H9 (cell line): ENCODE measurements at regions not wholly inside any gene's neighbourhood (a gene's known extent, or its start where the extent isn't known, plus 50 kb on each side); places are given as distances from the start of the nearest gene placed in this dataset.

ENCODE experiments used
- DNase-seq: peaks from one replicate; pipeline ENCODE4 v3.0.0-alpha.2; 2017
- H2AFZ ChIP-seq: one replicate; pipeline ENCODE4 v1.6.1; 2013; ENCODE audit warnings: mild to moderate bottlenecking, low read length, control low read depth, moderate library complexity
- H2AK5ac ChIP-seq: 2 replicates; pipeline ENCODE4 v1.6.1; 2013; ENCODE audit warnings: low read length, control low read depth, mixed read lengths; ENCODE audit not compliant: insufficient read length
- H2BK120ac ChIP-seq: one replicate; pipeline ENCODE4 v1.6.1; 2013; ENCODE audit warnings: low read depth, mild to moderate bottlenecking, low read length, control low read depth, inconsistent platforms; ENCODE audit not compliant: poor library complexity, severe bottlenecking
- H2BK12ac ChIP-seq: 2 replicates; pipeline ENCODE4 v1.6.1; 2013; ENCODE audit warnings: low read length, control low read depth, mixed read lengths, low read depth; ENCODE audit not compliant: insufficient read length
- H2BK15ac ChIP-seq: 2 replicates; pipeline ENCODE4 v1.6.1; 2013; ENCODE audit warnings: low read depth, low read length, control low read depth
- H2BK20ac ChIP-seq: one replicate; pipeline ENCODE4 v1.6.1; 2013; ENCODE audit warnings: low read depth, mild to moderate bottlenecking, low read length, control low read depth, inconsistent platforms; ENCODE audit not compliant: poor library complexity, severe bottlenecking
- H2BK5ac ChIP-seq: 2 replicates; pipeline ENCODE4 v1.6.1; 2013; ENCODE audit warnings: low read length, control low read depth, mixed read lengths; ENCODE audit not compliant: insufficient read length
- H3K14ac ChIP-seq: 2 replicates; pipeline ENCODE4 v1.6.1; 2013; ENCODE audit warnings: low read length, control low read depth; ENCODE audit not compliant: insufficient read depth
- H3K18ac ChIP-seq: 2 replicates; pipeline ENCODE4 v1.6.1; 2013; ENCODE audit warnings: low read depth, mild to moderate bottlenecking, mixed read lengths, low read length, control low read depth; ENCODE audit not compliant: insufficient read length
- H3K23ac ChIP-seq: 2 replicates; pipeline ENCODE4 v1.6.1; 2013; ENCODE audit warnings: low read length, control low read depth, mixed read lengths, low read depth; ENCODE audit not compliant: insufficient read length
- H3K23me2 ChIP-seq: 2 replicates; pipeline ENCODE4 v1.6.1; 2013; ENCODE audit warnings: low read depth, mild to moderate bottlenecking, mixed read lengths, low read length, control low read depth; ENCODE audit not compliant: insufficient read length, poor library complexity, severe bottlenecking
- H3K27ac ChIP-seq: 2 replicates; pipeline ENCODE4 v1.5.1; 2013; ENCODE audit warnings: low read length, control low read depth, mixed read lengths, low read depth; ENCODE audit not compliant: insufficient read length
- H3K27me3 ChIP-seq: 2 replicates; pipeline ENCODE4 v1.6.1; 2013; ENCODE audit warnings: low read length, control low read depth, inconsistent platforms; ENCODE audit not compliant: insufficient read depth
- H3K4ac ChIP-seq: 2 replicates; pipeline ENCODE4 v1.6.1; 2013; ENCODE audit warnings: low read depth, mild to moderate bottlenecking, control low read depth, inconsistent platforms, low read length, moderate library complexity
- H3K4me1 ChIP-seq: 2 replicates; pipeline ENCODE4 v1.6.1; 2013; ENCODE audit warnings: low read length, control low read depth, inconsistent platforms; ENCODE audit not compliant: insufficient read depth
- H3K4me2 ChIP-seq: 2 replicates; pipeline ENCODE4 v1.6.1; 2013; ENCODE audit warnings: low read length, control low read depth, mixed read lengths; ENCODE audit not compliant: insufficient read length, insufficient read depth
- H3K56ac ChIP-seq: 2 replicates; pipeline ENCODE4 v1.6.1; 2013; ENCODE audit warnings: low read depth, mild to moderate bottlenecking, mixed read lengths, low read length, control low read depth; ENCODE audit not compliant: insufficient read length
- H3K79me1 ChIP-seq: 2 replicates; pipeline ENCODE4 v1.6.1; 2013; ENCODE audit warnings: low read depth, mild to moderate bottlenecking, moderate library complexity, low read length, control low read depth, inconsistent platforms; ENCODE audit not compliant: insufficient read depth, poor library complexity, severe bottlenecking
- H3K79me2 ChIP-seq: 2 replicates; pipeline ENCODE4 v1.6.1; 2013; ENCODE audit warnings: low read length, control low read depth, inconsistent platforms; ENCODE audit not compliant: insufficient read depth
- H3K9ac ChIP-seq: 2 replicates; pipeline ENCODE4 v1.6.1; 2013; ENCODE audit warnings: low read length, control low read depth, mixed read lengths; ENCODE audit not compliant: insufficient read length; ENCODE audit errors: extremely low read depth
- H3K9me3 ChIP-seq: one replicate; pipeline ENCODE4 v1.6.1; 2013; ENCODE audit warnings: low read depth, low read length, inconsistent platforms; ENCODE audit not compliant: control insufficient read depth
- H3T11ph ChIP-seq: one replicate; pipeline ENCODE4 v1.6.1; 2013; ENCODE audit warnings: mild to moderate bottlenecking, low read length, control low read depth, inconsistent platforms
- H4K20me1 ChIP-seq: one replicate; pipeline ENCODE4 v1.6.1; 2013; ENCODE audit not compliant: control insufficient read depth, insufficient read length, insufficient read depth
- H4K5ac ChIP-seq: 2 replicates; pipeline ENCODE4 v1.6.1; 2013; ENCODE audit warnings: low read depth, mild to moderate bottlenecking, mixed read lengths, low read length, control low read depth; ENCODE audit not compliant: insufficient read length
- H4K8ac ChIP-seq: replicated peaks from 2 replicates; pipeline ENCODE4 v1.6.1; 2013; ENCODE audit warnings: low read length, control low read depth, mixed read lengths, low read depth; ENCODE audit not compliant: insufficient read length
- H4K91ac ChIP-seq: 2 replicates; pipeline ENCODE4 v1.6.1; 2013; ENCODE audit warnings: low read depth, mild to moderate bottlenecking, moderate library complexity, mixed read lengths, low read length, control low read depth; ENCODE audit not compliant: insufficient read length
- H3K27ac Mint-ChIP-seq, 3 experiments: 2 replicates in 2 of 3; 3 replicates in 1 of 3; pipeline ENCODE4 v1.8.0; 2020 to 2021; ENCODE audit warnings: mixed read lengths in 3 of 3, mild to moderate bottlenecking in 1 of 3, moderate library complexity in 1 of 3
- H3K27me3 Mint-ChIP-seq: 2 replicates; pipeline ENCODE4 v1.8.0; 2021; ENCODE audit warnings: low read depth, mild to moderate bottlenecking, moderate library complexity, mixed read lengths
- H3K36me3 Mint-ChIP-seq, 3 experiments: 2 replicates in 2 of 3; 3 replicates in 1 of 3; pipeline ENCODE4 v1.8.0; 2020 to 2021; ENCODE audit warnings: low read depth in 3 of 3, mixed read lengths in 3 of 3; ENCODE audit not compliant: insufficient read depth in 1 of 3
- H3K4me1 Mint-ChIP-seq, 2 experiments: 2 replicates each; pipeline ENCODE4 v1.8.0; 2020; ENCODE audit warnings: mixed read lengths in 2 of 2
- H3K4me3 Mint-ChIP-seq, 2 experiments: 2 replicates in 1 of 2; 3 replicates in 1 of 2; pipeline ENCODE4 v1.8.0; 2020 to 2021; ENCODE audit warnings: mild to moderate bottlenecking in 2 of 2, mixed read lengths in 2 of 2, moderate library complexity in 1 of 2
- H3K9me3 Mint-ChIP-seq, 2 experiments: 2 replicates in 1 of 2; 3 replicates in 1 of 2; pipeline ENCODE4 v1.8.0; 2020; ENCODE audit warnings: mild to moderate bottlenecking in 2 of 2, mixed read lengths in 2 of 2, moderate library complexity in 1 of 2
- CTCF ChIP-seq: fragments of 200-600 bp; sonication (generic); conservative IDR thresholded peaks from 3 replicates; pipeline ENCODE4 v1.8.0; 2021; ENCODE audit warnings: antibody characterized with exemption, mild to moderate bottlenecking
- WGBS: extraction: QIAGEN DNeasy Blood & Tissue Kit; methylation state at CpG from one replicate; pipeline ENCODE4 v1.1.7; 2013; ENCODE audit warnings: missing lambda C conversion rate, low lambda C conversion rate, mixed read lengths; ENCODE audit not compliant: insufficient read length; ENCODE audit errors: extremely low coverage; 5-methylcytosine and 5-hydroxymethylcytosine counted together

- no peak overlapping the region for H4K91ac ChIP-seq
- no peak overlapping the region for H3K4me2 ChIP-seq
- no peaks in the 10 kb centered on the region for H3K79me1 ChIP-seq
- H3K4me1 ChIP-seq: no peaks in the 10 kb centered on the region
- H3K56ac ChIP-seq: no peak overlapping the region
- no peak overlapping the region for H2AFZ ChIP-seq
- H3K14ac ChIP-seq: no peak overlapping the region; the same call in 1 of the 2 replicates
- H3K27me3 Mint-ChIP-seq: no peaks in the 10 kb centered on the region; the same call in 1 of the 2 replicates
- H2BK12ac ChIP-seq: no peak overlapping the region
- H4K8ac ChIP-seq: no peak overlapping the region
- H4K5ac ChIP-seq: no peak overlapping the region
- H3K23ac ChIP-seq: no peak overlapping the region
- no peak overlapping the region for H2BK20ac ChIP-seq
- peaks cover 4 to 43% of the 10 kb centered on the region in 2 experiments; a peak in 4 of 5 replicates for H3K9me3 Mint-ChIP-seq
- no peaks in the 10 kb centered on the region; a peak in 2 of 7 replicates for H3K36me3 Mint-ChIP-seq
- WGBS: no CpG with 5 or more reads among the region's 4 CpGs
- no peak overlapping the region; the same call in 1 of the 2 replicates for H2BK15ac ChIP-seq
- no peak overlapping the region for H2BK5ac ChIP-seq
- no peak overlapping the region for H3T11ph ChIP-seq
- H3K4ac ChIP-seq: no peak overlapping the region
- no peak for DNase-seq
- H3K23me2 ChIP-seq: no peaks in the 10 kb centered on the region
- H3K4me3 Mint-ChIP-seq: no peak overlapping the region
- no peak overlapping the region for H3K9ac ChIP-seq
- no peaks in the 10 kb centered on the region for H3K79me2 ChIP-seq
- H3K9me3 ChIP-seq: no peaks in the 10 kb centered on the region
- peaks cover 11 to 12% of the 10 kb centered on the region in 2 experiments for H3K4me1 Mint-ChIP-seq
- H2BK120ac ChIP-seq: no peak overlapping the region
- H3K27me3 ChIP-seq: no peaks in the 10 kb centered on the region
- no peak overlapping the region for H3K18ac ChIP-seq
- no peak overlapping the region for H2AK5ac ChIP-seq
- TF ChIP-seq CTCF: no peak
- H3K27ac ChIP-seq: no peak overlapping the region
- no peaks in the 10 kb centered on the region for H4K20me1 ChIP-seq
- H3K27ac Mint-ChIP-seq: no peak overlapping the region; a peak in 1 of 7 replicates
Observed at GRCh38 chr10:5297996-5298395, 66.8 kb upstream of the UCN3 start.
